ENCODE measurements at regions not wholly inside any gene's neighbourhood (a gene's known extent, or its start where the extent isn't known, plus 50 kb on each side); places are given as distances from the start of the nearest gene placed in this dataset.

DNA sequence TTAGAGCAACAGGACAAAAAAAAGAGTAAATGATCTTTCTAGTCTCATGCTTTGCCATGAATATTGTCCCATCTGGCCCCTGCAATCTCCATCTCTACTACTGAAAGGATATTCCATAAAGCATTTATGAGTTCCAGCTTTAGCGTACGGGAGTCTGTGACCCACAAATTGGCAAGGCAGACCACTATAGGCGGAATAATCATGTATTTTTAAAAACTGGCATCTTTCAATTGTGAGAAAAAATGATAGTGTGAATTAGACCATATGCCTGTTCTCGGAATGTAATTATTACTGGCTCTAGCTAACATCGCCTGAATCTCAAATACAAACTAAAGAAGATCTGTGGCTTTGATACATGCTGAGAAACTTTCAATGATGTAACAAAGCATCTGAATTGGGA is 738.1 kb upstream of the NXPH2 start:
- TF ChIP-seq POLR2AphosphoS5 (IDR thresholded peaks at IDR 0.05; ENCODE audit: low read depth, low read length) (no peak), SPI1 (IDR thresholded peaks at IDR 0.05; ENCODE audit: low read depth, low read length) (no peak), TAF1 (IDR thresholded peaks at IDR 0.05; ENCODE audit: low read depth, low read length) (no peak), POLR2A (IDR thresholded peaks at IDR 0.05; ENCODE audit: low read depth, low read length) (no peak), PAX5 (IDR thresholded peaks at IDR 0.05; ENCODE audit: insufficient read depth, low read length, severe bottlenecking) (no peak)

Measured in GM12891 (cell line).